MV-4-11 (cell line): ENCODE measurements at regions not wholly inside any gene's neighbourhood (a gene's known extent, or its start where the extent isn't known, plus 50 kb on each side); places are given as distances from the start of the nearest gene placed in this dataset.
"Not testable (repeated sequence)": the region's sequence is repeated elsewhere in the genome, so short reads cannot be mapped to it uniquely, and the experiment has no call there.

Source experiments
- DNase-seq: peaks from one replicate; lab custom pipeline; 2025; lab: John Stamatoyannopoulos, UW

GRCh38 chrX:39475372-39475771, 622.4 kb downstream of the BCOR start:
- DNase-seq = no peak

GRCh38 chrX:39476604-39477021, 621.1 kb downstream of the BCOR start:
- DNase-seq = no peak

GRCh38 chrX:39477031-39477761, 620.6 kb downstream of the BCOR start:
- DNase-seq = no peak

- DNase-seq = no peak
Measured at GRCh38 chrX:39477762-39478120, 620.0 kb downstream of the BCOR start.

GRCh38 chrX:39479856-39480255, 617.9 kb downstream of the BCOR start:
- no peak for DNase-seq

- no peak for DNase-seq
Measured at GRCh38 chrX:39480963-39481362, 616.8 kb downstream of the BCOR start.

GRCh38 chrX:39481621-39482020, 616.1 kb downstream of the BCOR start:
- DNase-seq = no peak

GRCh38 chrX:39484159-39485068, 613.3 kb downstream of the BCOR start:
- no peak for DNase-seq

GRCh38 chrX:39487166-39487968, 610.4 kb downstream of the BCOR start:
- DNase-seq = no peak

GRCh38 chrX:39487969-39488330, 609.8 kb downstream of the BCOR start:
- DNase-seq = no peak

GRCh38 chrX:39491548-39492297, 606.0 kb downstream of the BCOR start:
- peak; percentile 79 for DNase-seq

GRCh38 chrX:39492497-39493162, 605.1 kb downstream of the BCOR start:
- peak; percentile 80 for DNase-seq

- no peak for DNase-seq
Measured at GRCh38 chrX:39493168-39493567, 604.6 kb downstream of the BCOR start.

- DNase-seq = not testable (repeated sequence)
Measured at GRCh38 chrX:39497117-39497516, 600.6 kb downstream of the BCOR start.

GRCh38 chrX:39497702-39498265, 600.0 kb downstream of the BCOR start:
- peak; percentile 62 for DNase-seq

- DNase-seq = no peak
Measured at GRCh38 chrX:39499996-39500395, 597.8 kb downstream of the BCOR start.

GRCh38 chrX:39501822-39502221, 595.9 kb downstream of the BCOR start:
- DNase-seq = no peak

- no peak for DNase-seq
Measured at GRCh38 chrX:39502486-39502885, 595.3 kb downstream of the BCOR start.

- no peak for DNase-seq
Measured at GRCh38 chrX:39504227-39504626, 593.5 kb downstream of the BCOR start.

GRCh38 chrX:39504850-39505259, 592.9 kb downstream of the BCOR start:
- no peak for DNase-seq

GRCh38 chrX:39506131-39506530, 591.6 kb downstream of the BCOR start:
- no peak for DNase-seq
